BE2C (cell line): ENCODE measurements at regions not wholly inside any gene's neighbourhood (a gene's known extent, or its start where the extent isn't known, plus 50 kb on each side); places are given as distances from the start of the nearest gene placed in this dataset.

Experiments
- DNase-seq: peaks from one replicate; pipeline ENCODE4 v3.0.0-alpha.2; 2020
- H3K27me3 ChIP-seq: fragments of 250-450 bp; sonication (Bioruptor Pico); 2 replicates; pipeline ENCODE4 v1.5.1; 2020; ENCODE audit warnings: mild to moderate bottlenecking
- H3K36me3 ChIP-seq: fragments of 250-450 bp; sonication (Bioruptor Pico); 2 replicates; pipeline ENCODE4 v1.5.1; 2020; ENCODE audit warnings: mild to moderate bottlenecking
- H3K4me1 ChIP-seq: fragments of 250-450 bp; sonication (Bioruptor Pico); 2 replicates; pipeline ENCODE4 v1.5.1; 2020
- H3K4me3 ChIP-seq: 2 replicates; pipeline ENCODE4 v1.5.1; 2011; ENCODE audit warnings: low read depth, low read length
- H3K9me3 ChIP-seq: fragments of 250-450 bp; sonication (Bioruptor Pico); 2 replicates; pipeline ENCODE4 v1.5.1; 2020
- CTCF ChIP-seq: IDR thresholded peaks from 2 replicates; pipeline ENCODE4 v1.5.1; 2012; ENCODE audit warnings: mild to moderate bottlenecking, low read depth, low read length

GRCh38 chr11:134532921-134533421 lies 120.9 kb upstream of the B3GAT1 start:
- Histone ChIP-seq H3K36me3 (no peaks in the 10 kb centered on the region), H3K4me3 (no peak overlapping the region), H3K27me3 (peaks cover 24% of the 10 kb centered on the region), H3K4me1 (no peaks in the 10 kb centered on the region), H3K9me3 (no peaks in the 10 kb centered on the region)
- DNase-seq: no peak
- TF ChIP-seq CTCF: 0 out of 2 replicates have a peak, but pooled peaks have one; percentile 4

GRCh38 chr11:134532131-134532920 lies 120.3 kb upstream of the B3GAT1 start:
- Histone ChIP-seq H3K9me3 (no peaks in the 10 kb centered on the region), H3K36me3 (no peaks in the 10 kb centered on the region), H3K4me1 (no peaks in the 10 kb centered on the region), H3K27me3 (peaks cover 20% of the 10 kb centered on the region), H3K4me3 (no peak overlapping the region)
- no peak for DNase-seq
- TF ChIP-seq CTCF: no peak

GRCh38 chr11:134531327-134532130 lies 119.5 kb upstream of the B3GAT1 start:
- H3K4me3 ChIP-seq: no peak overlapping the region
- no peak for DNase-seq
- no peaks in the 10 kb centered on the region for H3K9me3 ChIP-seq
- H3K27me3 ChIP-seq: peaks cover 21% of the 10 kb centered on the region
- no peaks in the 10 kb centered on the region for H3K36me3 ChIP-seq
- TF ChIP-seq CTCF: no peak
- H3K4me1 ChIP-seq: no peaks in the 10 kb centered on the region

- Histone ChIP-seq H3K4me3 (no peak overlapping the region), H3K4me1 (no peaks in the 10 kb centered on the region), H3K36me3 (no peaks in the 10 kb centered on the region), H3K9me3 (no peaks in the 10 kb centered on the region), H3K27me3 (peaks cover 19% of the 10 kb centered on the region)
- no peak for TF ChIP-seq CTCF
- no peak for DNase-seq
Measured at GRCh38 chr11:134530636-134531326, 118.7 kb upstream of the B3GAT1 start.

- peaks cover 9% of the 10 kb centered on the region for H3K27me3 ChIP-seq
- no peaks in the 10 kb centered on the region for H3K4me1 ChIP-seq
- no peak for TF ChIP-seq CTCF
- DNase-seq: no peak
- H3K9me3 ChIP-seq: no peaks in the 10 kb centered on the region
- no peaks in the 10 kb centered on the region for H3K36me3 ChIP-seq
- no peak overlapping the region for H3K4me3 ChIP-seq
Measured at GRCh38 chr11:134529212-134530096, 117.4 kb upstream of the B3GAT1 start.
